H1 (cell line): ENCODE measurements at regions not wholly inside any gene's neighbourhood (a gene's known extent, or its start where the extent isn't known, plus 50 kb on each side); places are given as distances from the start of the nearest gene placed in this dataset.

Experiments
- CTCF ChIA-PET: fragments of 300-600 bp; sonication (Branson Sonifier 250); formaldehyde crosslinking; loops from one replicate; lab custom pipeline; 2021; ENCODE audit not compliant: partially characterized antibody; lab: Charles Lee
- POLR2A ChIA-PET: fragments of 300-600 bp; sonication (Branson Sonifier 250); formaldehyde crosslinking; loops from one replicate; lab custom pipeline; 2021; ENCODE audit warnings: inconsistent platforms; ENCODE audit not compliant: partially characterized antibody; lab: Charles Lee
- DNase-seq, 2 experiments: peaks; one replicate each; pipeline versions ENCODE4 v3.0.0 to v3.0.0-alpha.2; 2010 to 2022; ENCODE audit warnings: low spot score in 2 of 2, low read depth in 1 of 2, mixed read lengths in 1 of 2
- FAIRE-seq: peaks from 2 replicates; lab custom pipeline; 2011; peaks lifted over from hg19 to GRCh38; lab: Jason Lieb, UNC
- H2AFZ ChIP-seq: 2 replicates; pipeline ENCODE4 v1.8.1; 2012; ENCODE audit warnings: low read length, inconsistent platforms
- H2AK5ac ChIP-seq: 2 replicates; pipeline ENCODE4 v1.6.1; 2013; ENCODE audit warnings: low read depth, low read length
- H2BK120ac ChIP-seq: replicated peaks from 2 replicates; pipeline ENCODE3; 2013; ENCODE audit warnings: low read depth, low read length, inconsistent platforms
- H2BK12ac ChIP-seq: 2 replicates; pipeline ENCODE4 v1.6.1; 2013; ENCODE audit warnings: low read depth, low read length
- H2BK15ac ChIP-seq: 2 replicates; pipeline ENCODE4 v1.6.1; 2013; ENCODE audit warnings: low read length
- H2BK20ac ChIP-seq: 2 replicates; pipeline ENCODE4 v1.6.1; 2013; ENCODE audit warnings: low read length
- H2BK5ac ChIP-seq: 2 replicates; pipeline ENCODE4 v1.6.1; 2013; ENCODE audit warnings: low read depth, low read length
- H3K14ac ChIP-seq: 2 replicates; pipeline ENCODE4 v1.6.1; 2013; ENCODE audit warnings: inconsistent platforms; ENCODE audit not compliant: insufficient read length
- H3K18ac ChIP-seq: 2 replicates; pipeline ENCODE4 v1.6.1; 2013; ENCODE audit warnings: low read length; ENCODE audit errors: extremely low read depth
- H3K23ac ChIP-seq: 2 replicates; pipeline ENCODE4 v1.6.1; 2013; ENCODE audit warnings: inconsistent platforms; ENCODE audit not compliant: insufficient read length
- H3K23me2 ChIP-seq: 2 replicates; pipeline ENCODE4 v1.6.1; 2013; ENCODE audit warnings: low read depth, low read length
- H3K27ac ChIP-seq: 2 replicates; pipeline ENCODE4 v1.6.1; 2011; ENCODE audit warnings: low read depth, low read length, inconsistent platforms
- H3K27me3 ChIP-seq, 4 experiments: replicated peaks in 1 of 4; 1 replicate in 1 of 4; 2 replicates in 3 of 4; pipeline versions ENCODE4 v1.6.1 to v1.8.1; 2011 to 2013; ENCODE audit warnings: low read length in 3 of 4, mild to moderate bottlenecking in 3 of 4, inconsistent platforms in 2 of 4, mixed read lengths in 2 of 4, moderate library complexity in 1 of 4; ENCODE audit not compliant: control insufficient read depth in 3 of 4, insufficient read depth in 3 of 4; ENCODE audit errors: extremely low read depth in 1 of 4
- H3K36me3 ChIP-seq, 4 experiments: 2 replicates each; pipeline versions ENCODE4 v1.6.1 to v1.8.1; 2011 to 2013; ENCODE audit warnings: mild to moderate bottlenecking in 4 of 4, low read length in 3 of 4, moderate library complexity in 2 of 4, control low read depth in 1 of 4, inconsistent platforms in 1 of 4; ENCODE audit not compliant: insufficient read depth in 4 of 4, control insufficient read depth in 2 of 4
- H3K4ac ChIP-seq: replicated peaks from 2 replicates; pipeline ENCODE3; 2013; ENCODE audit warnings: low read length, low read depth, mixed read lengths, inconsistent platforms; ENCODE audit not compliant: insufficient read length
- H3K4me1 ChIP-seq, 4 experiments: replicated peaks in 1 of 4; 1 replicate in 1 of 4; 2 replicates in 3 of 4; pipeline versions ENCODE4 v1.6.1 to v1.8.1; 2011 to 2013; ENCODE audit warnings: low read length in 3 of 4, inconsistent platforms in 2 of 4, mixed read lengths in 1 of 4; ENCODE audit not compliant: insufficient read depth in 4 of 4, control insufficient read depth in 3 of 4
- H3K4me2 ChIP-seq, 2 experiments: 2 replicates each; pipeline versions ENCODE4 v1.6.1 to v1.8.1; 2011 to 2013; ENCODE audit warnings: low read depth in 2 of 2, low read length in 2 of 2, control low read depth in 1 of 2, inconsistent platforms in 1 of 2, mild to moderate bottlenecking in 1 of 2; ENCODE audit not compliant: insufficient read depth in 1 of 2
- H3K4me3 ChIP-seq, 4 experiments: fragments of 200-600, 300-600 bp in 1 of 4; sonication (generic), shearing (Covaris generic), sonication (Bioruptor Twin) in 1 of 4; 2 replicates each; pipeline versions ENCODE4 v1.5.1 to v1.8.1; 2011 to 2016; ENCODE audit warnings: low read length in 4 of 4, low read depth in 3 of 4, control low read depth in 2 of 4, inconsistent platforms in 2 of 4, mild to moderate bottlenecking in 2 of 4, mixed read lengths in 1 of 4, moderate library complexity in 1 of 4; ENCODE audit not compliant: insufficient read depth in 2 of 4; ENCODE audit errors: extremely low read depth in 1 of 4
- H3K56ac ChIP-seq: replicated peaks from 2 replicates; pipeline ENCODE3; 2013; ENCODE audit warnings: low read depth, mild to moderate bottlenecking, mixed read lengths, low read length, inconsistent platforms; ENCODE audit not compliant: insufficient read length
- H3K79me1 ChIP-seq: 2 replicates; pipeline ENCODE4 v1.6.1; 2013; ENCODE audit warnings: low read depth, low read length, control low read depth
- H3K79me2 ChIP-seq, 2 experiments: 2 replicates each; pipeline versions ENCODE4 v1.6.1 to v1.8.1; 2012 to 2013; ENCODE audit warnings: low read length in 2 of 2, mild to moderate bottlenecking in 2 of 2, inconsistent platforms in 1 of 2; ENCODE audit not compliant: insufficient read depth in 2 of 2, control insufficient read depth in 1 of 2
- H3K9ac ChIP-seq, 4 experiments: replicated peaks in 1 of 4; 1 replicate in 1 of 4; 2 replicates in 3 of 4; pipeline versions ENCODE4 v1.6.1 to v1.8.1; 2011 to 2013; ENCODE audit warnings: low read depth in 3 of 4, low read length in 3 of 4, control low read depth in 2 of 4, mild to moderate bottlenecking in 2 of 4, moderate library complexity in 2 of 4, inconsistent platforms in 1 of 4; ENCODE audit errors: extremely low read depth in 1 of 4
- H3K9me3 ChIP-seq, 2 experiments: 2 replicates each; pipeline versions ENCODE4 v1.6.1 to v1.8.1; 2012 to 2013; ENCODE audit warnings: mild to moderate bottlenecking in 2 of 2, moderate library complexity in 2 of 2, control low read depth in 1 of 2, inconsistent platforms in 1 of 2, low read depth in 1 of 2, low read length in 1 of 2, mixed read lengths in 1 of 2; ENCODE audit not compliant: insufficient read depth in 2 of 2
- H4K20me1 ChIP-seq, 2 experiments: replicated peaks in 1 of 2; 2 replicates each; pipeline versions ENCODE3 to v1.8.1; 2011 to 2013; ENCODE audit warnings: inconsistent platforms in 2 of 2, low read length in 2 of 2, mild to moderate bottlenecking in 1 of 2; ENCODE audit not compliant: insufficient read depth in 2 of 2, control insufficient read depth in 1 of 2
- H4K5ac ChIP-seq: 2 replicates; pipeline ENCODE4 v1.6.1; 2013; ENCODE audit warnings: low read length, low read depth, mixed read lengths, inconsistent platforms; ENCODE audit not compliant: insufficient read length
- H4K8ac ChIP-seq: 2 replicates; pipeline ENCODE4 v1.8.0; 2013; ENCODE audit warnings: mild to moderate bottlenecking, moderate library complexity, low read length, inconsistent platforms; ENCODE audit not compliant: insufficient read depth; ENCODE audit errors: extremely low read depth
- H4K91ac ChIP-seq: replicated peaks from 2 replicates; pipeline ENCODE3; 2013; ENCODE audit warnings: low read length, mixed read lengths, inconsistent platforms; ENCODE audit not compliant: insufficient read length
- BACH1 ChIP-seq: IDR thresholded peaks from 2 replicates; pipeline ENCODE4 v1.6.1; 2012; ENCODE audit warnings: low read length, improper control_type of control experiment
- BRCA1 ChIP-seq: IDR thresholded peaks from 2 replicates; pipeline ENCODE4 v1.6.1; 2012; ENCODE audit warnings: low read depth, low read length, improper control_type of control experiment
- E2F6 ChIP-seq: IDR thresholded peaks from 2 replicates; pipeline ENCODE4 v1.6.1; 2012; ENCODE audit warnings: inconsistent platforms
- KDM4A ChIP-seq: IDR thresholded peaks from one replicate; pipeline ENCODE4 v1.7.1; 2012; ENCODE audit warnings: low read depth, mild to moderate bottlenecking, moderate library complexity, low read length, inconsistent platforms; ENCODE audit not compliant: severe bottlenecking
- RAD21 ChIP-seq, 2 experiments: IDR thresholded peaks in 1 of 2; conservative IDR thresholded peaks in 1 of 2; 2 replicates each; pipeline ENCODE4 v1.6.1; 2011; ENCODE audit warnings: low read depth in 2 of 2, low read length in 2 of 2, improper control_type of control experiment in 1 of 2, inconsistent platforms in 1 of 2, mild to moderate bottlenecking in 1 of 2, moderate library complexity in 1 of 2
- SIRT6 ChIP-seq: IDR thresholded peaks from one replicate; pipeline ENCODE4 v1.7.1; 2012; ENCODE audit warnings: low read length, inconsistent platforms
- SP1 ChIP-seq: IDR thresholded peaks from 2 replicates; pipeline ENCODE4 v1.6.1; 2011; ENCODE audit warnings: low read depth, low read length
- SRF ChIP-seq: IDR thresholded peaks from 2 replicates; pipeline ENCODE4 v1.6.1; 2011; ENCODE audit warnings: mild to moderate bottlenecking, low read depth, low read length, moderate library complexity
- ZNF274 ChIP-seq: IDR thresholded peaks from 2 replicates; pipeline ENCODE4 v1.7.0; 2012; ENCODE audit warnings: low read length, borderline replicate concordance; ENCODE audit errors: extremely low read depth

GRCh38 chr1:94759188-94759587 is 61.0 kb upstream of the SLC44A3 start:
- Histone ChIP-seq H2BK5ac (no peak overlapping the region), H3K9ac (no peak overlapping the region), H2AK5ac (no peak overlapping the region), H3K18ac (no peak overlapping the region), H3K56ac (no peak overlapping the region), H4K20me1 (no peaks in the 10 kb centered on the region), H4K5ac (no peak overlapping the region), H2BK20ac (no peak overlapping the region), H2BK120ac (no peak overlapping the region), H3K4ac (no peak overlapping the region), H3K4me2 (no peak overlapping the region), H3K9me3 (no peaks in the 10 kb centered on the region), H3K4me3 (no peak overlapping the region), H3K27ac (no peak overlapping the region), H3K36me3 (no peaks in the 10 kb centered on the region), H2AFZ (no peak overlapping the region), H3K79me2 (no peaks in the 10 kb centered on the region), H2BK12ac (no peak overlapping the region), H4K8ac (no peak overlapping the region), H3K4me1 (peaks cover 0 to 3% (median 2%) of the 10 kb centered on the region in 4 experiments; a peak in 2 of 7 replicates), H3K27me3 (no peaks in the 10 kb centered on the region), H3K23ac (no peak overlapping the region), H2BK15ac (no peak overlapping the region), H3K79me1 (no peaks in the 10 kb centered on the region), H3K23me2 (no peaks in the 10 kb centered on the region; the same call in 1 of the 2 replicates), H3K14ac (no peak overlapping the region), H4K91ac (no peak overlapping the region)
- FAIRE-seq, result no peak
- POLR2A ChIA-PET, result interaction anchor here (1.1 kb wide), 1 partner anchor 11 kb away, joined by 3 read pairs; no protein-coding TSS in a partner anchor
- CTCF ChIA-PET, result no interaction called here
- TF ChIP-seq E2F6 (no peak), BACH1 (no peak), SRF (no peak), SIRT6 (no peak), KDM4A (no peak), ZNF274 (no peak), BRCA1 (no peak), SP1 (no peak), RAD21 (IDR thresholded peaks at IDR 0.05 in 1 of 2, conservative IDR thresholded peaks at IDR 0.05 in 1 of 2; ENCODE audit: low read depth in 2 of 2, low read length in 2 of 2) (no peak)
- no peak for DNase-seq
